Colonic mucosa (tissue), 4 donors: ENCODE measurements at regions not wholly inside any gene's neighbourhood (a gene's known extent, or its start where the extent isn't known, plus 50 kb on each side); places are given as distances from the start of the nearest gene placed in this dataset.

Source experiments
- DNase-seq: peaks from one replicate; pipeline ENCODE4 v3.0.0-alpha.2; 2020
- H3K27ac ChIP-seq: fragments of 200-600 bp; one replicate; pipeline ENCODE4 v1.8.0; 2021
- H3K27me3 ChIP-seq: fragments of 200-600 bp; one replicate; pipeline ENCODE4 v1.8.0; 2021
- H3K36me3 ChIP-seq: fragments of 200-600 bp; one replicate; pipeline ENCODE4 v1.8.0; 2021
- H3K4me1 ChIP-seq: fragments of 200-600 bp; one replicate; pipeline ENCODE4 v1.8.0; 2021; ENCODE audit warnings: mild to moderate bottlenecking
- H3K4me3 ChIP-seq: fragments of 200-600 bp; one replicate; pipeline ENCODE4 v1.8.0; 2021
- H3K9ac ChIP-seq, 2 donors: one replicate each; pipeline ENCODE4 v1.7.0; 2013; ENCODE audit warnings: control low read depth in 2 of 2, low read depth in 2 of 2, low read length in 2 of 2
- H3K9me3 ChIP-seq: fragments of 200-600 bp; one replicate; pipeline ENCODE4 v1.8.0; 2021
- intact Hi-C: fragments of 100-400 bp; cut with DNase I; formaldehyde crosslinking; loops from one replicate; pipeline ENCODE4 v1.14.1; 2022
- TF ChIP-seq, protein P1 (sequence below): fragments of 200-600 bp; IDR thresholded peaks from one replicate; pipeline ENCODE4 v1.8.0; 2022; ENCODE audit warnings: antibody characterized with exemption, mild to moderate bottlenecking
- donor health status: healthy.
- donor health status: DM: no; HTN: no; CAD: no.
- donor health status: DM: no; HTN: no; CAD: no.

- Histone ChIP-seq H3K9ac (no peak overlapping the region), H3K4me3 (no peak overlapping the region), H3K27me3 (no peaks in the 10 kb centered on the region), H3K4me1 (no peaks in the 10 kb centered on the region), H3K27ac (no peak overlapping the region), H3K36me3 (no peaks in the 10 kb centered on the region), H3K9me3 (no peaks in the 10 kb centered on the region)
- no peak for DNase-seq
- intact Hi-C loops: no loop called here
- TF ChIP-seq, protein P1, sequence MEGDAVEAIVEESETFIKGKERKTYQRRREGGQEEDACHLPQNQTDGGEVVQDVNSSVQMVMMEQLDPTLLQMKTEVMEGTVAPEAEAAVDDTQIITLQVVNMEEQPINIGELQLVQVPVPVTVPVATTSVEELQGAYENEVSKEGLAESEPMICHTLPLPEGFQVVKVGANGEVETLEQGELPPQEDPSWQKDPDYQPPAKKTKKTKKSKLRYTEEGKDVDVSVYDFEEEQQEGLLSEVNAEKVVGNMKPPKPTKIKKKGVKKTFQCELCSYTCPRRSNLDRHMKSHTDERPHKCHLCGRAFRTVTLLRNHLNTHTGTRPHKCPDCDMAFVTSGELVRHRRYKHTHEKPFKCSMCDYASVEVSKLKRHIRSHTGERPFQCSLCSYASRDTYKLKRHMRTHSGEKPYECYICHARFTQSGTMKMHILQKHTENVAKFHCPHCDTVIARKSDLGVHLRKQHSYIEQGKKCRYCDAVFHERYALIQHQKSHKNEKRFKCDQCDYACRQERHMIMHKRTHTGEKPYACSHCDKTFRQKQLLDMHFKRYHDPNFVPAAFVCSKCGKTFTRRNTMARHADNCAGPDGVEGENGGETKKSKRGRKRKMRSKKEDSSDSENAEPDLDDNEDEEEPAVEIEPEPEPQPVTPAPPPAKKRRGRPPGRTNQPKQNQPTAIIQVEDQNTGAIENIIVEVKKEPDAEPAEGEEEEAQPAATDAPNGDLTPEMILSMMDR: no peak
Observed at GRCh38 chr13:111924678-111925075, 142.3 kb upstream of the SOX1 start.

DNA sequence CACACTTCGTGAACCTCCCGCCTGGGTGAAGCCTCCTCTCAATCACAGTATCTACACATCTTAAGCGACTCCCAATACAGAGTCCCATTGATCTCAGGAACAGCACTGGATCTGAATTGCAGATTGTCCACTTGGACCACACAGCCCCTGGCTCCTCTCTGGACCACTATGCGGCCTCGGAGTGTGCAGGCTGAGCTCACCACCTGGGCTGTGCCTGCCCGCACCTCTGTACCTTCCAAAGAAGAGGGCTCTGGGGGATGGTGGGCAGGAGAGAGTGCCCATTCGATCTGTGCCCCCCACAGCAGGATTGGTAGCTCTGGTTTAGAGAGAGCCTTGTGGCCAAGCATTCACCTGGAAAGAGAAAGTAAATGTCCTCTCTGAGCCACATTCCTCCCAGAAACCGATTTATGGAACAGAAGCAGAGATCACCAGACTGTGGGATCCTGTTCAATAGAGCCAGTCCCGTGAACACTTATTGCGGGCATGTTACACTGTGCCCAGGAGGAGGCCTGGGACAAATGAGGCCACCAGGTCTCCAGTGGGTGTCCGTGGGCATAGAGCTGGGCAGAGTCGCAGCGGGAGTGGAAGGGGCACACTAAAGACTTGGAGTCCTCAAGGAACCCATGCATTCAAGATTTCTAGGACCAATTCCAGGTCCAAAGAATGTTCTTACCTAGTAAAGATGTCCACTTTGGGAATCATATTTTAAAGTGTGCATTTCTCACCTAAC, 141.6 kb upstream of the SOX1 start:
- Histone ChIP-seq H3K4me3 (no peak overlapping the region), H3K27me3 (no peaks in the 10 kb centered on the region), H3K36me3 (no peaks in the 10 kb centered on the region), H3K4me1 (no peaks in the 10 kb centered on the region), H3K27ac (no peak overlapping the region), H3K9ac (no peak overlapping the region), H3K9me3 (no peaks in the 10 kb centered on the region)
- DNase-seq: no peak
- TF ChIP-seq, protein P1: no peak
- intact Hi-C loops: no loop called here

DNA sequence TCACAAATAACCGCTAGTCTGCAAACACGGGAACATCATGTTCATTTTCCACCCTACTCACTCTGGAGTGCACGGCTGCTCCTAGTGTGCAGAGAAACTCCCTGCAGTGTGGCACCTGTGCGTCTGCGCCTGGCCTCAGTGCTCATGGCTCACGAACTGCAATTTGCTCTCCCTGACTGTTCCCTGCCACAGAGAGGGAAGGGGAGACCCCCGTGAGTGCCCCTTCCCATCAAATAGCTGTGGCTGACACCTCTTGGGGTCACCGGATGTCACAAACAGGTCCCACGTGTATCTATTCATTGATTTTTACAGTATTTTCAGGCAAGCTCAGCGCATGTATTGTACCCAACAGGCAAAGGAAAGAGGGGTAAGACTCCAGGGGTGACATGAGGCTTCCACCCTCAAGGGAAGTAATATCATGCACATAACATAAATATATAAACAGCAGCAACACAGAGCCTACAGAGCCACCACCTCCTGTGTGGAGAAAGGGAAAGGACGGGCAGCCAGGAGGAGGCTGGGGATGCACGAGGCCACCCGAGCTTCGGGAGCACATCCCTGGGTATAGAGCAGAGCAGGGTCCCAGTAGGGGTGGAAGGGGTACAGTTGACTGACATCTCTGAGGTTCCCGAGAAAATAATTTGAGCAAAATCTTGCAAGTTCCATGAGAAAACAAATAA, 140.3 kb upstream of the SOX1 start:
- Histone ChIP-seq H3K9me3 (no peaks in the 10 kb centered on the region), H3K4me3 (no peak overlapping the region), H3K4me1 (no peaks in the 10 kb centered on the region), H3K9ac (no peak overlapping the region), H3K27me3 (no peaks in the 10 kb centered on the region), H3K27ac (no peak overlapping the region), H3K36me3 (no peaks in the 10 kb centered on the region)
- intact Hi-C loops: no loop called here
- TF ChIP-seq, protein P1: no peak
- DNase-seq: no peak

DNA sequence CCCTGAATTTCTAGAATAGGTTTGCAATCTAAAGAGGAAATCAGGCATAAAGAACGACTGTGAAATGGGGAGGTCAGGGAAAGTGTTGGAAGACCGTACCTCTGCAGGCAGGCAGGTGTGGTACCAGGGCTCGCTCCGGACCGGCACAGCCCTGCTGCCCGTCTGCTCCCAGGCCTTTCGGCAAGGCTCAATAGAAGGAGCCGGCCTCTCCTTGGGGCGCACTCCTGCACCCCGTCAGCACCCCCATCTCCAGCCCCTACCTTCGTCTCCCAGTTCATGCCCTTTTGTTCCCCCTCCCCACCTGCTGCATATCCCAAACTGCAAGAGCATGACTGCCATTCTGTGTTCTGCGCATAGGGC, 139.8 kb upstream of the SOX1 start:
- no peak for DNase-seq

DNA sequence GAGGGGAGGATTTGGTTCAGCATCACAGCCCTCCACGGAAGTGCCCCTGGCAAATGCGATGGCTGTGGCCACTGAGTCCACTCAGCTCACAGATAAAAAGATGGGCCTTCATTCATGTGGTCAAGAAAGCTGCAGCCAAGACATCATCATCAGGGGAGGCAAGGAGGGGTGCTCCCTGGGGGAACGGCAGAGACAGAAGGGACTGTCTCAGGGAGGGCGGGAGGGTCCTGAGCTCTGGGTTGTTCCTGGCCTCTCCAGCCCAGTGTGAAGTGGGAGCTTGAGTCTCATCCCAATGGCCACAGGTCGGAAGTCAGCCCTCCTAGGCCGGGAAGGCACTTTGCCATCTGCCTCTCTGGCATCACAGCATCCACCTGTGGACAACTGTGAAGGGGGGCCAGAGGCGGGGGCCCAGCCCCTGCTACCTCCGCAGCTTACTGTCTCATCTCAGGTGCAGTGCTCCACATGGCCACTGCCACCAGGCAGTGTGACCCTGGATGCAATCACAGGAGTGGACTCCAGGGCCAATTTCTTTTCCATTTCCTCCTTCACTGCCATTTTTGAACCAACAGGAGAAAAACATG, 137.8 kb upstream of the SOX1 start:
- H3K9ac ChIP-seq: no peak overlapping the region
- H3K27me3 ChIP-seq: no peaks in the 10 kb centered on the region
- no peaks in the 10 kb centered on the region for H3K36me3 ChIP-seq
- TF ChIP-seq, protein P1: no peak
- no peak for DNase-seq
- intact Hi-C loops: no loop called here
- H3K9me3 ChIP-seq: no peaks in the 10 kb centered on the region
- H3K4me1 ChIP-seq: no peaks in the 10 kb centered on the region
- no peak overlapping the region for H3K27ac ChIP-seq
- H3K4me3 ChIP-seq: no peak overlapping the region

More for the DNA sequence above, 139.8 kb upstream of the SOX1 start:
- TF ChIP-seq, protein P1: no peak
- Histone ChIP-seq H3K27me3 (no peaks in the 10 kb centered on the region), H3K4me1 (no peaks in the 10 kb centered on the region), H3K4me3 (no peak overlapping the region), H3K36me3 (no peaks in the 10 kb centered on the region), H3K9ac (no peak overlapping the region), H3K9me3 (no peaks in the 10 kb centered on the region), H3K27ac (no peak overlapping the region)
- intact Hi-C loops: no loop called here
